ENCODE measurements at regions not wholly inside any gene's neighbourhood (a gene's known extent, or its start where the extent isn't known, plus 50 kb on each side); places are given as distances from the start of the nearest gene placed in this dataset.

GRCh38 chr4:188282471-188283232 is 143.4 kb downstream of the TRIML1 start:
- peaks cover 11% of the 10 kb centered on the region for H3K4me1 Mint-ChIP-seq
- TF ChIP-seq, protein P1, sequence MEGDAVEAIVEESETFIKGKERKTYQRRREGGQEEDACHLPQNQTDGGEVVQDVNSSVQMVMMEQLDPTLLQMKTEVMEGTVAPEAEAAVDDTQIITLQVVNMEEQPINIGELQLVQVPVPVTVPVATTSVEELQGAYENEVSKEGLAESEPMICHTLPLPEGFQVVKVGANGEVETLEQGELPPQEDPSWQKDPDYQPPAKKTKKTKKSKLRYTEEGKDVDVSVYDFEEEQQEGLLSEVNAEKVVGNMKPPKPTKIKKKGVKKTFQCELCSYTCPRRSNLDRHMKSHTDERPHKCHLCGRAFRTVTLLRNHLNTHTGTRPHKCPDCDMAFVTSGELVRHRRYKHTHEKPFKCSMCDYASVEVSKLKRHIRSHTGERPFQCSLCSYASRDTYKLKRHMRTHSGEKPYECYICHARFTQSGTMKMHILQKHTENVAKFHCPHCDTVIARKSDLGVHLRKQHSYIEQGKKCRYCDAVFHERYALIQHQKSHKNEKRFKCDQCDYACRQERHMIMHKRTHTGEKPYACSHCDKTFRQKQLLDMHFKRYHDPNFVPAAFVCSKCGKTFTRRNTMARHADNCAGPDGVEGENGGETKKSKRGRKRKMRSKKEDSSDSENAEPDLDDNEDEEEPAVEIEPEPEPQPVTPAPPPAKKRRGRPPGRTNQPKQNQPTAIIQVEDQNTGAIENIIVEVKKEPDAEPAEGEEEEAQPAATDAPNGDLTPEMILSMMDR (IDR thresholded peaks at IDR 0.05; ENCODE audit: unreplicated experiment): no peak
- peaks cover 43% of the 10 kb centered on the region for H3K27me3 Mint-ChIP-seq (ENCODE audit: low read depth)
- H3K36me3 Mint-ChIP-seq: no peaks in the 10 kb centered on the region
- peak overlapping the region; percentile 68 for H3K4me3 Mint-ChIP-seq
- peak in 1 of 2 experiments; percentile 56 for DNase-seq (ENCODE audit: low spot score in 2 of 2, unreplicated experiment in 2 of 2)
- H3K9me3 Mint-ChIP-seq: no peaks in the 10 kb centered on the region
- no peak overlapping the region for H3K27ac Mint-ChIP-seq

GRCh38 chr4:188287169-188287894 is 148.1 kb downstream of the TRIML1 start:
- H3K36me3 Mint-ChIP-seq: no peaks in the 10 kb centered on the region
- no peak overlapping the region for H3K4me3 Mint-ChIP-seq
- peaks cover 22% of the 10 kb centered on the region for H3K27me3 Mint-ChIP-seq (ENCODE audit: low read depth)
- H3K27ac Mint-ChIP-seq: no peak overlapping the region
- H3K9me3 Mint-ChIP-seq: no peaks in the 10 kb centered on the region
- DNase-seq (ENCODE audit: low spot score in 2 of 2, unreplicated experiment in 2 of 2): no peak
- TF ChIP-seq, protein P1 (IDR thresholded peaks at IDR 0.05; ENCODE audit: unreplicated experiment): no peak
- peaks cover 9% of the 10 kb centered on the region for H3K4me1 Mint-ChIP-seq

- Mint-ChIP-seq H3K4me3 (no peak overlapping the region), H3K4me1 (no peaks in the 10 kb centered on the region), H3K27ac (no peak overlapping the region), H3K27me3 (ENCODE audit: low read depth) (peaks cover 7% of the 10 kb centered on the region), H3K9me3 (no peaks in the 10 kb centered on the region), H3K36me3 (no peaks in the 10 kb centered on the region)
- TF ChIP-seq, protein P1 (IDR thresholded peaks at IDR 0.05; ENCODE audit: unreplicated experiment): no peak
- DNase-seq (ENCODE audit: low spot score in 2 of 2, unreplicated experiment in 2 of 2): no peak
Measured at GRCh38 chr4:188289531-188290125, 150.4 kb downstream of the TRIML1 start.

DNA sequence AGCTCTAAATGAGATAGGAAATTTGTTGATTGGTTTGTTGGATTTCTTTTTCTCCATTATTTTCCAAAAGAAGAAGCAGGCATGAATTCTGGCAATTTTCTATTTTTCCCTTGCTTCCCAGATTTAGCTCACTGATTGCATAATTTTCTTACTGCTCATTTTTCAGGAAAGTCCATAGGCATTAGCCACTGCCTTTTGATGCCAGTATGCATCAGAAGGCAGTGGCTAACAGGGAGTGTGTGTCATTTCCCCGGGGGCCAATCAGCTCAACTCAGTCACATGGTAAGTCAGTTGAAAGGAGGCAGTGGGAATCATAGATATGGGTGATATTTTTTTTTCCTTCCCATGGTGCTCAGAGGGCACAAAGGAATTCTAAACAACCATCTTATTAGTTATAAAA is 156.7 kb downstream of the TRIML1 start:
- Mint-ChIP-seq H3K4me1 (peaks cover 19% of the 10 kb centered on the region), H3K9me3 (no peaks in the 10 kb centered on the region)

DNA sequence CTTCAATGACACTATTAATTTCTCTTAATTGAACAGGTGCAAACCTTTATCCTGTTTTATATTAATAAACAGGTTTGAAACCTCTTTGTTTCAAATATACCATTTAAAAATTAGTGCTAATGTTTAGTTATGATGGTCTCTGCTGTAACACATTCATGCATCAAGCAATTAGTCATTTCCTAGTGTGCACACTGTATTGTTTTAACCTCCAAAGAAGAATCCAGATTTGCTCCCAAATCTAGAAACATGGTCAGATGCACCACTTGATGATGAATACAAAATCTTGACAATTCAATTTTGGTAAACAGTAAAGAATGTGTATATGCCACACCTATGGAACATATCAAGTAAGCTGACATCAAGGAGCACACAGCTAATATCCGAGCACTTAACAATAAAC is 157.1 kb downstream of the TRIML1 start:
- Mint-ChIP-seq H3K4me1 (peaks cover 19% of the 10 kb centered on the region), H3K9me3 (no peaks in the 10 kb centered on the region)

More for the DNA sequence above, 156.7 kb downstream of the TRIML1 start:
- Mint-ChIP-seq H3K27ac (no peak overlapping the region), H3K36me3 (no peaks in the 10 kb centered on the region), H3K27me3 (ENCODE audit: low read depth) (peaks cover 6% of the 10 kb centered on the region), H3K4me3 (no peak overlapping the region)
- no peak for DNase-seq (ENCODE audit: low spot score in 2 of 2, unreplicated experiment in 2 of 2)
- TF ChIP-seq, protein P1 (IDR thresholded peaks at IDR 0.05; ENCODE audit: unreplicated experiment): no peak

More for the DNA sequence above, 157.1 kb downstream of the TRIML1 start:
- TF ChIP-seq, protein P1 (IDR thresholded peaks at IDR 0.05; ENCODE audit: unreplicated experiment): no peak
- H3K27ac Mint-ChIP-seq: no peak overlapping the region
- H3K4me3 Mint-ChIP-seq: no peak overlapping the region
- H3K36me3 Mint-ChIP-seq: no peaks in the 10 kb centered on the region
- DNase-seq (ENCODE audit: low spot score in 2 of 2, unreplicated experiment in 2 of 2): no peak
- peaks cover 6% of the 10 kb centered on the region for H3K27me3 Mint-ChIP-seq (ENCODE audit: low read depth)
